Skeletal muscle tissue (tissue), 3 donors: ENCODE measurements at regions not wholly inside any gene's neighbourhood (a gene's known extent, or its start where the extent isn't known, plus 50 kb on each side); places are given as distances from the start of the nearest gene placed in this dataset.

Experiments
- H3K27ac ChIP-seq: one replicate; pipeline ENCODE4 v1.7.0; 2013; ENCODE audit warnings: mild to moderate bottlenecking, low read depth, low read length, inconsistent platforms
- H3K27me3 ChIP-seq, 3 donors: one replicate each; pipeline ENCODE4 v1.7.0; 2013; ENCODE audit warnings: low read length in 3 of 3; ENCODE audit not compliant: control insufficient read depth in 3 of 3, insufficient read depth in 3 of 3
- H3K36me3 ChIP-seq, 3 donors: one replicate each; pipeline ENCODE4 v1.7.0; 2013; ENCODE audit warnings: low read length in 3 of 3; ENCODE audit not compliant: control insufficient read depth in 3 of 3, insufficient read depth in 3 of 3
- H3K4me1 ChIP-seq, 3 donors: one replicate each; pipeline ENCODE4 v1.7.0; 2013; ENCODE audit warnings: low read length in 3 of 3, mild to moderate bottlenecking in 3 of 3; ENCODE audit not compliant: control insufficient read depth in 3 of 3, insufficient read depth in 3 of 3
- H3K4me3 ChIP-seq, 3 donors: one replicate each; pipeline ENCODE4 v1.7.0; 2013; ENCODE audit warnings: low read length in 3 of 3
- H3K9ac ChIP-seq, 3 donors: one replicate each; pipeline ENCODE4 v1.7.0; 2013; ENCODE audit warnings: low read length in 3 of 3, mild to moderate bottlenecking in 3 of 3, moderate library complexity in 2 of 3, low read depth in 1 of 3
- H3K9me3 ChIP-seq, 3 donors: one replicate each; pipeline ENCODE4 v1.7.0; 2013; ENCODE audit warnings: low read length in 3 of 3; ENCODE audit not compliant: control insufficient read depth in 3 of 3
- donor health status: Osteomylitis.

GRCh38 chr4:8760561-8760960 lies 111.1 kb downstream of the HMX1 start:
- Histone ChIP-seq H3K4me3 (no peak overlapping the region), H3K27me3 (peaks cover 7 to 44% (median 27%) of the 10 kb centered on the region in 3 donors), H3K4me1 (no peaks in the 10 kb centered on the region), H3K27ac (no peak overlapping the region), H3K9me3 (no peaks in the 10 kb centered on the region), H3K36me3 (no peaks in the 10 kb centered on the region), H3K9ac (no peak overlapping the region)

- H3K27me3 ChIP-seq, result peaks cover 7 to 39% (median 24%) of the 10 kb centered on the region in 3 donors
Measured at GRCh38 chr4:8759987-8760386, 111.7 kb downstream of the HMX1 start.

GRCh38 chr4:8756816-8757215 lies 114.8 kb downstream of the HMX1 start:
- no peak overlapping the region for H3K9ac ChIP-seq
- peaks cover 3 to 15% (median 6%) of the 10 kb centered on the region in 3 donors for H3K27me3 ChIP-seq
- H3K9me3 ChIP-seq, result no peaks in the 10 kb centered on the region
- H3K36me3 ChIP-seq, result no peaks in the 10 kb centered on the region
- no peak overlapping the region for H3K27ac ChIP-seq
- no peak overlapping the region for H3K4me3 ChIP-seq
- H3K4me1 ChIP-seq, result no peaks in the 10 kb centered on the region

More at GRCh38 chr4:8759987-8760386, 111.7 kb downstream of the HMX1 start:
- Histone ChIP-seq H3K36me3 (no peaks in the 10 kb centered on the region), H3K27ac (no peak overlapping the region), H3K4me1 (no peaks in the 10 kb centered on the region), H3K9ac (no peak overlapping the region), H3K4me3 (no peak overlapping the region), H3K9me3 (no peaks in the 10 kb centered on the region)

GRCh38 chr4:8754634-8755589 lies 116.7 kb downstream of the HMX1 start:
- H3K27me3 ChIP-seq, result peaks cover 0 to 4% (median 2%) of the 10 kb centered on the region in 3 donors
- no peak overlapping the region for H3K4me3 ChIP-seq
- no peaks in the 10 kb centered on the region for H3K9me3 ChIP-seq
- H3K27ac ChIP-seq, result no peak overlapping the region
- no peak overlapping the region for H3K9ac ChIP-seq
- no peaks in the 10 kb centered on the region for H3K4me1 ChIP-seq
- H3K36me3 ChIP-seq, result no peaks in the 10 kb centered on the region

GRCh38 chr4:8748236-8748575 lies 123.4 kb downstream of the HMX1 start:
- H3K4me1 ChIP-seq, result no peaks in the 10 kb centered on the region
- H3K27me3 ChIP-seq, result peaks cover 19 to 32% (median 19%) of the 10 kb centered on the region in 3 donors
- peaks cover 0 to 5% (median 0%) of the 10 kb centered on the region in 3 donors for H3K9me3 ChIP-seq
- no peak overlapping the region for H3K4me3 ChIP-seq
- H3K27ac ChIP-seq, result no peak overlapping the region
- H3K36me3 ChIP-seq, result no peaks in the 10 kb centered on the region
- H3K9ac ChIP-seq, result no peak overlapping the region

GRCh38 chr4:8747467-8748235 lies 124.0 kb downstream of the HMX1 start:
- H3K9ac ChIP-seq, result no peak overlapping the region
- no peaks in the 10 kb centered on the region for H3K36me3 ChIP-seq
- H3K27me3 ChIP-seq, result peaks cover 19 to 32% (median 19%) of the 10 kb centered on the region in 3 donors
- H3K4me3 ChIP-seq, result no peak overlapping the region
- no peak overlapping the region for H3K27ac ChIP-seq
- peaks cover 0 to 5% (median 0%) of the 10 kb centered on the region in 3 donors for H3K9me3 ChIP-seq
- no peaks in the 10 kb centered on the region for H3K4me1 ChIP-seq

- Histone ChIP-seq H3K4me3 (no peak overlapping the region), H3K27ac (no peak overlapping the region), H3K9ac (no peak overlapping the region), H3K4me1 (no peaks in the 10 kb centered on the region), H3K27me3 (peaks cover 19 to 32% (median 19%) of the 10 kb centered on the region in 3 donors), H3K36me3 (no peaks in the 10 kb centered on the region), H3K9me3 (peaks cover 0 to 5% (median 0%) of the 10 kb centered on the region in 3 donors)
Measured at GRCh38 chr4:8746523-8747466, 124.8 kb downstream of the HMX1 start.

GRCh38 chr4:8745826-8746225 lies 125.8 kb downstream of the HMX1 start:
- Histone ChIP-seq H3K9ac (no peak overlapping the region), H3K27me3 (peaks cover 19 to 32% (median 19%) of the 10 kb centered on the region in 3 donors), H3K4me1 (no peaks in the 10 kb centered on the region), H3K27ac (no peak overlapping the region), H3K9me3 (peaks cover 0 to 5% (median 0%) of the 10 kb centered on the region in 3 donors), H3K4me3 (no peak overlapping the region), H3K36me3 (no peaks in the 10 kb centered on the region)

- no peak overlapping the region for H3K9ac ChIP-seq
- peaks cover 0 to 5% (median 0%) of the 10 kb centered on the region in 3 donors for H3K9me3 ChIP-seq
- peaks cover 19 to 32% (median 20%) of the 10 kb centered on the region in 3 donors for H3K27me3 ChIP-seq
- H3K4me1 ChIP-seq, result no peaks in the 10 kb centered on the region
- no peaks in the 10 kb centered on the region for H3K36me3 ChIP-seq
- H3K4me3 ChIP-seq, result no peak overlapping the region
- no peak overlapping the region for H3K27ac ChIP-seq
Measured at GRCh38 chr4:8745005-8745790, 126.4 kb downstream of the HMX1 start.
